ENCODE measurements at regions not wholly inside any gene's neighbourhood (a gene's known extent, or its start where the extent isn't known, plus 50 kb on each side); places are given as distances from the start of the nearest gene placed in this dataset.

DNA sequence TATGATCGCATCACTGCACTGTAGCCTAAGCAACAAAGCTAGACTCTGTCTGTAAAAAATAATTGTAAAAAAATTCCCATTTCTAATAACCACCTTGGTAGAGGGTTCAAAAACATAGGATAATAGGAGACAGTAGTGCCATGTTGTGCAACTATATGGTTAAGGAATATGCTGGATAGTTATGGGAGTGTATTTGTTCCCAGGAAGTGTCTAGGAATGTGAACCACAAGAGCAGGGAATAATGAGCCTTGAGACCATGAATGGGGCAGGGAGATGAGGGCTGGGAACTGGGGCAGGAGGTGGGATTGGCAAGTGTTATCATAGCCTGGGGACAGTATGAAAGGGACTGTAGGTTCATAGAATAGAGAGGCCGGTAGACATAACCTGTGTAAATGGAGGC lies 50.4 kb downstream of the RUSC2 start:
- Histone ChIP-seq H3K9me3 (no peaks in the 10 kb centered on the region), H3K27me3 (no peaks in the 10 kb centered on the region), H3K27ac (no peak overlapping the region), H3K36me3 (no peaks in the 10 kb centered on the region), H3K4me3 (ENCODE audit: low read depth in 1 of 2, low read length in 1 of 2) (no peak overlapping the region), H3K4me1 (ENCODE audit: control insufficient read depth in 1 of 2, insufficient read depth in 1 of 2, low read depth in 1 of 2, low read length in 1 of 2) (peaks cover 8 to 17% of the 10 kb centered on the region in 2 experiments)
- no peak for TF ChIP-seq CTCF (IDR thresholded peaks at IDR 0.05)

GRCh38 chr9:35546853-35547252 lies 56.9 kb downstream of the RUSC2 start:
- TF ChIP-seq CTCF (IDR thresholded peaks at IDR 0.05): no peak
- H3K36me3 ChIP-seq: peaks cover 4% of the 10 kb centered on the region
- no peaks in the 10 kb centered on the region for H3K27me3 ChIP-seq
- H3K27ac ChIP-seq: no peak overlapping the region
- H3K9me3 ChIP-seq: no peaks in the 10 kb centered on the region
- no peak overlapping the region for H3K4me3 ChIP-seq (ENCODE audit: low read depth in 1 of 2, low read length in 1 of 2)
- H3K4me1 ChIP-seq (ENCODE audit: control insufficient read depth in 1 of 2, insufficient read depth in 1 of 2, low read depth in 1 of 2, low read length in 1 of 2): no peaks in the 10 kb centered on the region

DNA sequence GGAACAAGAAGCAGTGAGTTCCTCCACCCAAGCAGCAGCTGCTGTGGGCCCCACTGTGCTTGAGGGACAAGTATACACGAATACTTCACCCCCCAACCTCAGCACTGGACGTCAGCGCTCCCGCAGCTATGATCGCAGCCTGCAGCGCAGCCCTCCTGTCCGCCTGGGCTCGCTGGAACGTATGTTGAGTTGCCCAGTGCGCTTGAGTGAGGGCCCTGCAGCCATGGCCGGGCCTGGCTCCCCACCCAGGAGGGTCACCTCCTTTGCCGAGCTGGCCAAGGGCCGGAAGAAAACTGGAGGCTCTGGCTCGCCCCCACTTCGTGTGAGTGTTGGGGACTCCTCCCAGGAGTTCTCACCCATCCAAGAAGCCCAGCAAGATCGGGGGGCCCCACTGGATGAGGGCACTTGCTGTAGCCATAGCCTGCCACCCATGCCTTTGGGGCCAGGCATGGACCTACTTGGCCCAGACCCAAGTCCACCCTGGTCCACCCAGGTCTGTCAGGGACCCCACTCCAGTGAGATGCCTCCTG lies 57.1 kb upstream of the TESK1 start:
- H3K9me3 ChIP-seq: no peaks in the 10 kb centered on the region
- peaks cover 4% of the 10 kb centered on the region for H3K36me3 ChIP-seq
- no peak overlapping the region for H3K4me3 ChIP-seq (ENCODE audit: low read depth in 1 of 2, low read length in 1 of 2)
- no peak for TF ChIP-seq CTCF (IDR thresholded peaks at IDR 0.05)
- H3K27ac ChIP-seq: no peak overlapping the region
- no peaks in the 10 kb centered on the region for H3K27me3 ChIP-seq
- no peaks in the 10 kb centered on the region for H3K4me1 ChIP-seq (ENCODE audit: control insufficient read depth in 1 of 2, insufficient read depth in 1 of 2, low read depth in 1 of 2, low read length in 1 of 2)

DNA sequence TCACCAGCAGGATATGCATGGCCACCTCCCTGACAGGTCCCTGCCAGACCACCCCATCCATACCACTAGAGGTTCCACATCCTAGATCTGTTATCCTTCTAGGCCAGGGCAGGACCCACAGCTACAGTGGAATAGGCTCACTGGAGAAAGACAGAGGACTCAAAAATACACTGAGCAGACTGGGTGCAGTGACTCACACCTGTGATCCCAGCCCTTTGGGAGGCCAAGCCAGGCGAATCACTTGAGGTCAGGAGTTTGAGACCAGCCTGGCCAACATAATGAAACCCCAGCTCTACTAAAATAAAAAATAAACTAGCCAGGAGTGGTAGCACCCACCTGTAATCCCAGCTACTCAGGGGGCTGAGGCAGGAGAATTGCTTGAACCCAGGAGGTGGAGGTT lies 56.5 kb upstream of the TESK1 start:
- no peak for TF ChIP-seq CTCF (IDR thresholded peaks at IDR 0.05)
- no peak overlapping the region for H3K4me3 ChIP-seq (ENCODE audit: low read depth in 1 of 2, low read length in 1 of 2)
- H3K4me1 ChIP-seq (ENCODE audit: control insufficient read depth in 1 of 2, insufficient read depth in 1 of 2, low read depth in 1 of 2, low read length in 1 of 2): peaks cover 0 to under 1% of the 10 kb centered on the region in 2 experiments
- no peaks in the 10 kb centered on the region for H3K9me3 ChIP-seq
- H3K27ac ChIP-seq: no peak overlapping the region
- peaks cover 4% of the 10 kb centered on the region for H3K36me3 ChIP-seq
- no peaks in the 10 kb centered on the region for H3K27me3 ChIP-seq

- H3K27ac ChIP-seq: no peak overlapping the region
Measured at GRCh38 chr9:35549441-35549840, 55.6 kb upstream of the TESK1 start.

More at GRCh38 chr9:35549441-35549840, 55.6 kb upstream of the TESK1 start:
- H3K4me3 ChIP-seq (ENCODE audit: low read depth in 1 of 2, low read length in 1 of 2): no peak overlapping the region
- no peaks in the 10 kb centered on the region for H3K9me3 ChIP-seq
- peaks cover 4% of the 10 kb centered on the region for H3K36me3 ChIP-seq
- peaks cover 0 to 7% of the 10 kb centered on the region in 2 experiments for H3K4me1 ChIP-seq (ENCODE audit: control insufficient read depth in 1 of 2, insufficient read depth in 1 of 2, low read depth in 1 of 2, low read length in 1 of 2)
- TF ChIP-seq CTCF (IDR thresholded peaks at IDR 0.05): no peak
- no peaks in the 10 kb centered on the region for H3K27me3 ChIP-seq

All from neutrophil (primary cell).